ENCODE measurements at regions not wholly inside any gene's neighbourhood (a gene's known extent, or its start where the extent isn't known, plus 50 kb on each side); places are given as distances from the start of the nearest gene placed in this dataset.

- TF ChIP-seq EZH2 (IDR thresholded peaks at IDR 0.05; ENCODE audit: insufficient read depth, poor library complexity, severe bottlenecking) (no peak), EZH2phosphoT487 (IDR thresholded peaks at IDR 0.05; ENCODE audit: insufficient read depth, low read depth) (no peak)
Observed at GRCh38 chr13:106103779-106104178, 431.7 kb downstream of the EFNB2 start.
